Globus pallidus (tissue), 1 donor: ENCODE measurements at regions not wholly inside any gene's neighbourhood (a gene's known extent, or its start where the extent isn't known, plus 50 kb on each side); places are given as distances from the start of the nearest gene placed in this dataset.

Experiments used
- DNase-seq: peaks from one replicate; pipeline ENCODE4 v3.0.0-alpha.2; 2015; ENCODE audit warnings: low spot score

- DNase-seq = no peak
Measured at GRCh38 chr6:15872241-15873103, 209.6 kb upstream of the DTNBP1 start.

DNA sequence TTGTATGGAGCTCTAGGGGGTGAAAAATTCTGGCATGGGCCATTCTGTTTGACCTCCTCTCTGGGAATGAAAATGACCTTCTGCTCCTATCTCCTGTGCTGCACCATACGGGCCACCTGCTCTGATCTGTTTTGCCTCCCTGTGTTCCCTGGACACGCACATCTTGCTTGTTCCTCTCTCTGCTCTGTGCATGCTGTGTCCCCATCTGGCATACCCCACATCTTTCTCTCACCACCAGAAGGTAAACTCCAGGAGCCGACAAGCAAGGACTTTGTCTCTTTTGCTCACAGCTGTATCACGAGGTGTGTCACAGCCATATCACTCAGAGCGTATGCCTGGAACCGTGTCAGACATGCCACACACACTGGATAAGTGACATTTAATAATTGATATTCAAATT lies 208.4 kb upstream of the DTNBP1 start:
- DNase-seq = no peak

GRCh38 chr6:15870333-15871043 lies 207.7 kb upstream of the DTNBP1 start:
- no peak for DNase-seq

DNA sequence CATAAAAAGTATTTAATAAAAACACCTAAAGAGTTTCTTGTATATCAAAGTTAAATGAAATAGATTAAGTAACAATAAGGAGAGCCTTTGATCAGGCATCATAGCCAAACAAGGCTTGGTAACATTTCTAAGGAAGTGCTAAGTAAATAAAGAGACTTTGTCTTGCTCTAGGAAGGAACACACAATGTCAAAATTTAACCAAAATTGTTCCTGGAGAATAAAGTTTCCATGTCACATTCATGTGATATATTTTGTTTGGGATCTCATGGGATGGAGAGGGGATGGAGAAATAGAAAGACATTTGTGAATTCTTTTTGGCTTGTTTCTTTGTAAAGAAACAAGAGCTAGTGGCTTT lies 201.9 kb upstream of the DTNBP1 start:
- DNase-seq = no peak

- DNase-seq = no peak
Measured at GRCh38 chr6:15864038-15864707, 201.3 kb upstream of the DTNBP1 start.

DNA sequence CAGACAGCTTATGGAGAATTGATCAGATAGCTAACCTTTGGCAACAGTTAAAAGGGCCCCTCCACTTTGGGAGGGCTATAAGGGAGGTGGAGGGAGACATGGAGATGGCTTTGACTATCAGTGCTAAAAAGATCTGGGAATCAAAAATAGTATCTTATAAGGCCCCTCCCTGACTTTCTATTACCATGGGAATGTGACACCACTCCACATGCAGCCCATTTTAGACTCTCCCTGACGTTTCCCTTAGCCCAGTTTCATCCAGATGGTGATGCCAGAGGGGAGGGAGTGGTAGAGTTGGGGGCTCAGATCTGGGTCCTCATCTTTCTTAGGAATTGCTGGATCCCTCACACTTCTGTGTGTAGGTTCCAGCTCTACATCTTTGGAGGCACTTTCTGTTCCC lies 200.0 kb upstream of the DTNBP1 start:
- DNase-seq = no peak

DNA sequence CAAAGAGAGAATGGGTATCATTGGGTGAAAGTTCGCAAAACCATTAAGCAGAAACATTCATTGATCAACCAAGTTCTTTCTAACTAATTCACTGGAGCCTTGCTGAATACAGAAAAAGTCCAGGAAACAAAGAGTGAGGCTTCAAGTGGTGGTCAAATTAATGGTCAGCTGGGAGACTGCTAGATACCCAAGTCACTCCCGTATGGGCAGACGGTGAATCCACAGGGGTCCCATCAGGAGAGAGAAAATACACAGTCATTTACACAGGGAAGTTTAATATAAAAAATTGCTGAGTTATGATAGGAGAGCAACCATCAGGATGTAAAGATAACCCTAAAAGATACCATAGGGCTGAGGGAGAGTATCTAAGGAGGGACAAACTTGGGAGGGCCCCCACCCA lies 198.7 kb upstream of the DTNBP1 start:
- DNase-seq = no peak

DNA sequence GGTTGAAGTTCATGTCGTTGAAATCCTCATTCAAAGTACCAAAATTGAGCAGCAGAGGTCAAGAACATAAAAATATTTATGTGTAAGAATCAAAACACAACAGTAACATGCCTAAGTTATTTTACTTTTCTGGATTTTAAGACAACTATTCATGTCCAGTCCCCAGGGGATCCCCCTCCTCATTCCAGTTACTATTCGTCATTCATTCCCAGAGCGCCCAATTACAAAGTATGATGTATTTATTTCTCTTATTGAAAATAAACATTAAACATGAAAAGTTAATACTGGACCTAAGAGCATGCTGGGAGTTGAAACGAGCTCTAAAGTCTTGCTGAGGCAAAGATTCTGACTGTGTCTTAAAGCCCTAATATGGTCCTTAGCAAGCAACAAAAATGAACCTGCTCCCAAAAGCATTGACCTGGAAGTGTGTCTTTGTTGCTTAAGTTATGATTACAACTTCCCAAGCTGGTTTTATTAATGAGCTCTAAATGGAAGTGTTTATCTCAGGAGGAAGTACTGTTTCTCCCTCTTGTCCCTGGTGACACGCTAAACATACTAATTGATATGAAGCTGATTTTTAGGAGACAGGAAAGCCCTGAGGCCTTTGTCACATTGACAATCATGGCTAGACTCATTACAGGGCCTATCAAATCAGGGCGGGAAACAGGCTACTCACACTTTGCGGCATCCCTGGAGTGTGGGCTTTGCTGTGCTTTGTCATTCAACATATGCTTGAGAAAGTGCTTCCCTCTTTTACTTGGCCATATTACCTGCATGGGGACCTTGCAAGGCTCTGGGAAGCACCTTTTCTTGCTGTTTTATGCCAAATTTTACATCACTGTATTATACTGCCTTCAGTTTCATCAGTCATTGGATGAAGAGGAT lies 192.2 kb upstream of the DTNBP1 start:
- no peak for DNase-seq

- DNase-seq = no peak
Measured at GRCh38 chr6:15854378-15854777, 191.6 kb upstream of the DTNBP1 start.

DNA sequence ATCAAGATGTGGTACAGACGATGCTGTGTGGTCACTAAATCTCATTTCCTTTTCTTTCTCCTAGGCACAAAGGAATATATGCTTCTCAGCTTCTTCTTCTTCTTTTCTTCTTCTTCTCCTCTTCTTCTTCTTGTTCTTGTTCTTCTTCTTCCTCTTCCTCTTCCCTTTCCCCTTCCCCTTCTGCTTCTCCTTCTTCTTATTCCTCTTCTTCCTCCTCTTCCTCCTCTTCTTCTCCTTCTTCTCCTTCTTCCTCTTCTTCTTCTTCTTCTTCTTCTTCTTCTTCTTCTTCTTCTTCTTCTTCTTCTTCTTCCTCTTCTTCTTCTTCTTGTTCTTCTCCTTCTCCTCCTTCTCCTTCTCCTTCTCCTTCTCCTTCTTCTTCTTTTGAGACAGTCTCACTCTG lies 190.4 kb upstream of the DTNBP1 start:
- no peak for DNase-seq

- no peak for DNase-seq
Measured at GRCh38 chr6:15852289-15852688, 189.5 kb upstream of the DTNBP1 start.

DNA sequence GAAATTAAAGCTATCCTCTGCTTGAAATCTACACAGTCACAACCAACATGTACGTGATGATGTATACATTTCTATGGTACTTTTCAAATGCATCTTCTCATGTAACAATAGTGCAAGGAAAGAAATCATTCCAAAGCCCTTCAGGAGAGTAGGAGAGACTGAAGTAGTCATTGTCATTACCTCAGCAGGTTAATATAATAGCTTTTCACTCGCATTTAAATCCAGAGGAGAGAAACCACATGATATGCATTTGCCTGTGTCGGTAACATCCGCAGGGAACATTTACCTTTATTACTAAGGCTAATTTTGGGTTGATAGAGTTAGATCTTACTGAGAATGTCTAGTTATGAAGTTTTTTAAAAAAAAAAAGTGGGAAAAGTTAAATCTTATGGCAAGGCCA lies 186.6 kb upstream of the DTNBP1 start:
- no peak for DNase-seq

- DNase-seq = no peak
Measured at GRCh38 chr6:15845492-15845891, 182.7 kb upstream of the DTNBP1 start.

- DNase-seq = no peak
Measured at GRCh38 chr6:15843764-15844163, 180.9 kb upstream of the DTNBP1 start.

- no peak for DNase-seq
Measured at GRCh38 chr6:15843226-15843625, 180.4 kb upstream of the DTNBP1 start.

- no peak for DNase-seq
Measured at GRCh38 chr6:15842727-15843117, 179.9 kb upstream of the DTNBP1 start.

DNA sequence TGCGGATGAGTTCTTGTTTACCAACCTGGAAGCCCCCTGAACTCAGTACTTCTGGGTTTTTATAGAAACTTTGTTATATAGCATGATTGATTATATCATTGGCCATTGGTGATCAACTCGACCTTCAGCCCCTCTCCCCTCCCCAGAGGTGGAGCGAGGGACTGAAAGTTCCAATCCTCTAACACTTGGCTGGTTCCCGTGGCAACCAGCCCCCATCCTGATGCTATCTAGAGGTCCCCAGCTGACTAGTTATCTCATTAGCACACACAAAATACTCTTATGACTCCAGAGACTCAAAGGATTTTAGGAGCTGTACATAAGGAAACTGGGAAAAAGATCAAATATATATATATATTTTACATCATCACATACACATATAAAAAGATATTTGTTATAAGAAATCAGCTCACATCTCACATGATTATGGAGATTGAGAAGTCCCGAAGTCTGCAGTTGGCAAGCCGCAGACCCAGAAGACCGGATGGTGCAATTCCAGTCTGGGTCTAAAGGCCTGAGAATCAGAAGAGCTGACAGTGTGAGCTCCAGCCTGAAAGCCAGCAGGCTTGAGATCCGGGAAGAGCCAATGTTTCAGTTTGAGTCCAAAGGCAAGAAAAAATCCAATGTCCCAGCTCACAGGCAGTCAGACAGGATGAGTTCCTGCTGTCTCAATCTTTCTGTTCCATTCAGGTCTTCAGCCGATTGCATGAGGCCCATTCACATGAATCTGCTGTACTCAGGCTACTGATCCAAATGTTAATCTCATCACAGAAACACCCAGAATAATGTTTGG lies 179.3 kb upstream of the DTNBP1 start:
- DNase-seq = peak; percentile 2

GRCh38 chr6:15839969-15840541 lies 177.2 kb upstream of the DTNBP1 start:
- DNase-seq = peak; percentile 18

DNA sequence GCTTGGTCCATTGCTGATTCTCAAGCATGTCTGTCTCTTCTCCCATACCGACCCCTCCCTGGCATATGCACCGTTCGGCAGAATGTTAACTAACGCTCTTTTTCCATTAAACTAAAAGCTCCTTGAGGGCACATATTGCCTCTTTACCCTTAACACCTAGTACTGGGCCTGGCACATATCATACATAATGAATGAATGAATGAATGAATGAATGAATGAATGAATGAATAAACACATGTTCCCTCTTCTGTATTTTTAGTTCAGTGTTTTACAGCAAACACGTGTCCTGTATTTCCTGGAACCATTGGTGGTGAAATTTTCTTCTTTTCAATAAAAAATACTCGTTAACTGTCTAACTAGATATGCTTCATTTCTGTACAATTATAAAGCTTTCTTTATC lies 174.4 kb upstream of the DTNBP1 start:
- no peak for DNase-seq

DNA sequence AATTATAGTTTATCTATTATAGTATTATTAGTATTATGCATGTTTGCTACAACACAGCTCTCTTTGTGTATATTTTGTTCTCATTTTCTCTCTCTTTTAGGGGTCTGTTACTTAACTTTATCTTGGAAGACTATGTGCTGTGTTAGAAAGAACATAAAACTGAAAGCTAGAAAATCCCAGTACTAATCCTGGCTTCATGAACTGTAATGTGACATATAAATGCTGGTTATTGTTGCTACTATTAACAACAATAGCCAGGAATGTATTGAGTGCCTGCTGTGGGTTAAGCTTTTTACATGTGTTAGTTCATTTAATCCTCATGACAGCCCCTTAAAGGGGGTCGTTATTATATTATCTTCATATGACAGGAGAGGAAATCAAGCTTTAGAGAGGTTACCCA lies 170.0 kb upstream of the DTNBP1 start:
- no peak for DNase-seq

- no peak for DNase-seq
Measured at GRCh38 chr6:15829156-15829555, 166.3 kb upstream of the DTNBP1 start.
